Mucosa of stomach (tissue), 1 donor: ENCODE measurements at regions not wholly inside any gene's neighbourhood (a gene's known extent, or its start where the extent isn't known, plus 50 kb on each side); places are given as distances from the start of the nearest gene placed in this dataset.

Source experiments
- H3K27me3 ChIP-seq: one replicate; pipeline ENCODE4 v1.7.0; 2013; ENCODE audit warnings: mild to moderate bottlenecking, low read length; ENCODE audit not compliant: control insufficient read depth, insufficient read depth
- H3K36me3 ChIP-seq: one replicate; pipeline ENCODE4 v1.7.0; 2013; ENCODE audit warnings: low read length; ENCODE audit not compliant: control insufficient read depth, insufficient read depth
- H3K4me1 ChIP-seq: one replicate; pipeline ENCODE4 v1.7.0; 2013; ENCODE audit warnings: mild to moderate bottlenecking, low read length; ENCODE audit not compliant: control insufficient read depth, insufficient read depth
- H3K4me3 ChIP-seq: one replicate; pipeline ENCODE4 v1.7.0; 2013; ENCODE audit warnings: low read length
- H3K9ac ChIP-seq: one replicate; pipeline ENCODE4 v1.7.0; 2013; ENCODE audit warnings: mild to moderate bottlenecking, low read length, moderate library complexity
- H3K9me3 ChIP-seq: one replicate; pipeline ENCODE4 v1.7.0; 2013; ENCODE audit warnings: mild to moderate bottlenecking, low read length, moderate library complexity; ENCODE audit not compliant: control insufficient read depth
- donor health status: Pancreatic carcinoma.

- H3K4me1 ChIP-seq, result no peaks in the 10 kb centered on the region
- H3K27me3 ChIP-seq, result no peaks in the 10 kb centered on the region
- no peaks in the 10 kb centered on the region for H3K36me3 ChIP-seq
- H3K4me3 ChIP-seq, result no peak overlapping the region
- H3K9me3 ChIP-seq, result no peaks in the 10 kb centered on the region
- H3K9ac ChIP-seq, result no peak overlapping the region
These were observed 489.5 kb upstream of the B3GAT1 start for GRCh38 chr11:134901542-134901941.

- Histone ChIP-seq H3K27me3 (no peaks in the 10 kb centered on the region), H3K36me3 (no peaks in the 10 kb centered on the region), H3K4me3 (no peak overlapping the region), H3K9ac (no peak overlapping the region), H3K4me1 (no peaks in the 10 kb centered on the region), H3K9me3 (no peaks in the 10 kb centered on the region)
These were observed 482.0 kb upstream of the B3GAT1 start for GRCh38 chr11:134893810-134894685.

- Histone ChIP-seq H3K9me3 (no peaks in the 10 kb centered on the region), H3K4me3 (no peak overlapping the region), H3K27me3 (no peaks in the 10 kb centered on the region), H3K9ac (no peak overlapping the region), H3K36me3 (no peaks in the 10 kb centered on the region), H3K4me1 (no peaks in the 10 kb centered on the region)
These were observed 478.4 kb upstream of the B3GAT1 start for GRCh38 chr11:134890446-134890845.

GRCh38 chr11:134889832-134890231 lies 477.8 kb upstream of the B3GAT1 start:
- Histone ChIP-seq H3K4me3 (no peak overlapping the region), H3K4me1 (no peaks in the 10 kb centered on the region), H3K9ac (no peak overlapping the region), H3K36me3 (no peaks in the 10 kb centered on the region), H3K27me3 (no peaks in the 10 kb centered on the region), H3K9me3 (no peaks in the 10 kb centered on the region)

GRCh38 chr11:134888821-134889220 lies 476.8 kb upstream of the B3GAT1 start:
- no peak overlapping the region for H3K4me3 ChIP-seq
- no peaks in the 10 kb centered on the region for H3K27me3 ChIP-seq
- no peaks in the 10 kb centered on the region for H3K36me3 ChIP-seq
- H3K9me3 ChIP-seq, result no peaks in the 10 kb centered on the region
- H3K4me1 ChIP-seq, result no peaks in the 10 kb centered on the region
- H3K9ac ChIP-seq, result no peak overlapping the region

GRCh38 chr11:134887896-134888295 lies 475.9 kb upstream of the B3GAT1 start:
- Histone ChIP-seq H3K4me3 (no peak overlapping the region), H3K4me1 (no peaks in the 10 kb centered on the region), H3K36me3 (no peaks in the 10 kb centered on the region), H3K9ac (no peak overlapping the region), H3K27me3 (no peaks in the 10 kb centered on the region), H3K9me3 (no peaks in the 10 kb centered on the region)

GRCh38 chr11:134883484-134883883 lies 471.4 kb upstream of the B3GAT1 start:
- Histone ChIP-seq H3K9ac (no peak overlapping the region), H3K9me3 (no peaks in the 10 kb centered on the region), H3K27me3 (no peaks in the 10 kb centered on the region), H3K4me1 (no peaks in the 10 kb centered on the region), H3K36me3 (no peaks in the 10 kb centered on the region), H3K4me3 (no peak overlapping the region)

GRCh38 chr11:134882671-134883297 lies 470.7 kb upstream of the B3GAT1 start:
- H3K9me3 ChIP-seq, result no peaks in the 10 kb centered on the region
- H3K27me3 ChIP-seq, result no peaks in the 10 kb centered on the region
- H3K36me3 ChIP-seq, result no peaks in the 10 kb centered on the region
- H3K4me3 ChIP-seq, result no peak overlapping the region
- H3K9ac ChIP-seq, result no peak overlapping the region
- H3K4me1 ChIP-seq, result no peaks in the 10 kb centered on the region

- Histone ChIP-seq H3K9me3 (no peaks in the 10 kb centered on the region), H3K4me1 (no peaks in the 10 kb centered on the region), H3K36me3 (no peaks in the 10 kb centered on the region), H3K4me3 (no peak overlapping the region), H3K9ac (no peak overlapping the region), H3K27me3 (no peaks in the 10 kb centered on the region)
These were observed 470.1 kb upstream of the B3GAT1 start for GRCh38 chr11:134882141-134882540.

- Histone ChIP-seq H3K36me3 (no peaks in the 10 kb centered on the region), H3K4me3 (no peak overlapping the region), H3K9ac (no peak overlapping the region), H3K27me3 (no peaks in the 10 kb centered on the region), H3K9me3 (no peaks in the 10 kb centered on the region), H3K4me1 (no peaks in the 10 kb centered on the region)
These were observed 468.7 kb upstream of the B3GAT1 start for GRCh38 chr11:134880788-134881187.

GRCh38 chr11:134879931-134880330 lies 467.9 kb upstream of the B3GAT1 start:
- Histone ChIP-seq H3K36me3 (no peaks in the 10 kb centered on the region), H3K4me1 (no peaks in the 10 kb centered on the region), H3K4me3 (no peak overlapping the region), H3K9ac (no peak overlapping the region), H3K9me3 (no peaks in the 10 kb centered on the region), H3K27me3 (no peaks in the 10 kb centered on the region)

GRCh38 chr11:134879341-134879740 lies 467.3 kb upstream of the B3GAT1 start:
- no peaks in the 10 kb centered on the region for H3K9me3 ChIP-seq
- no peak overlapping the region for H3K9ac ChIP-seq
- H3K36me3 ChIP-seq, result no peaks in the 10 kb centered on the region
- no peaks in the 10 kb centered on the region for H3K4me1 ChIP-seq
- no peak overlapping the region for H3K4me3 ChIP-seq
- no peaks in the 10 kb centered on the region for H3K27me3 ChIP-seq
